ENCODE measurements at regions not wholly inside any gene's neighbourhood (a gene's known extent, or its start where the extent isn't known, plus 50 kb on each side); places are given as distances from the start of the nearest gene placed in this dataset.

DNA sequence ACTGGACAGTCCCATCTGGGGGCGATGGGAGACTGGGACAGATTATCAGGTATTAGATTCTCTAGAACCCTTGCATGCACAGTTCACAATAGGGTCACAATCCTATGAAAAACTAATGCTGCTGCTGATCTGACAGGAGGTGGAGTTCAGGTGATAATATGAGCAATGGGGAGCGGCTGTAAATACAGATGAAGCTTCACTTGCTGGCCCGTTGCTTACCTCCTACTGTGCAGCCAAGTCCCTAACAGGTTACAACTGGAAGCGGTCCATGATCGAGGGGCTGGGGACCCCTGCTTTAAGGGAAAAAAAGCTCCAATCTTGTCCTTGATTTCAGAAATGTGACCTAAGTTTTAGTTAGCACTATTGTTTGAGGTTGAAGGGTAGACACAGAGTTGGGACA is 175.2 kb downstream of the ZNF330 start:
- Histone ChIP-seq H3K27ac (no peak overlapping the region), H3K4me1 (no peaks in the 10 kb centered on the region), H3K27me3 (no peaks in the 10 kb centered on the region), H3K9me3 (no peaks in the 10 kb centered on the region), H3K4me3 (no peak overlapping the region), H3K36me3 (no peaks in the 10 kb centered on the region)
- TF ChIP-seq POLR2A (IDR thresholded peaks at IDR 0.05), result no peak
- TF ChIP-seq, protein P1, sequence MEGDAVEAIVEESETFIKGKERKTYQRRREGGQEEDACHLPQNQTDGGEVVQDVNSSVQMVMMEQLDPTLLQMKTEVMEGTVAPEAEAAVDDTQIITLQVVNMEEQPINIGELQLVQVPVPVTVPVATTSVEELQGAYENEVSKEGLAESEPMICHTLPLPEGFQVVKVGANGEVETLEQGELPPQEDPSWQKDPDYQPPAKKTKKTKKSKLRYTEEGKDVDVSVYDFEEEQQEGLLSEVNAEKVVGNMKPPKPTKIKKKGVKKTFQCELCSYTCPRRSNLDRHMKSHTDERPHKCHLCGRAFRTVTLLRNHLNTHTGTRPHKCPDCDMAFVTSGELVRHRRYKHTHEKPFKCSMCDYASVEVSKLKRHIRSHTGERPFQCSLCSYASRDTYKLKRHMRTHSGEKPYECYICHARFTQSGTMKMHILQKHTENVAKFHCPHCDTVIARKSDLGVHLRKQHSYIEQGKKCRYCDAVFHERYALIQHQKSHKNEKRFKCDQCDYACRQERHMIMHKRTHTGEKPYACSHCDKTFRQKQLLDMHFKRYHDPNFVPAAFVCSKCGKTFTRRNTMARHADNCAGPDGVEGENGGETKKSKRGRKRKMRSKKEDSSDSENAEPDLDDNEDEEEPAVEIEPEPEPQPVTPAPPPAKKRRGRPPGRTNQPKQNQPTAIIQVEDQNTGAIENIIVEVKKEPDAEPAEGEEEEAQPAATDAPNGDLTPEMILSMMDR (IDR thresholded peaks at IDR 0.05), result no peak
- no peak for TF ChIP-seq EP300 (IDR thresholded peaks at IDR 0.05)
- 92 to 95% methylated on average over 5 of the region's 5 CpGs for WGBS, 2 donors
- no peak for DNase-seq (ENCODE audit: low spot score in 2 of 2)

DNA sequence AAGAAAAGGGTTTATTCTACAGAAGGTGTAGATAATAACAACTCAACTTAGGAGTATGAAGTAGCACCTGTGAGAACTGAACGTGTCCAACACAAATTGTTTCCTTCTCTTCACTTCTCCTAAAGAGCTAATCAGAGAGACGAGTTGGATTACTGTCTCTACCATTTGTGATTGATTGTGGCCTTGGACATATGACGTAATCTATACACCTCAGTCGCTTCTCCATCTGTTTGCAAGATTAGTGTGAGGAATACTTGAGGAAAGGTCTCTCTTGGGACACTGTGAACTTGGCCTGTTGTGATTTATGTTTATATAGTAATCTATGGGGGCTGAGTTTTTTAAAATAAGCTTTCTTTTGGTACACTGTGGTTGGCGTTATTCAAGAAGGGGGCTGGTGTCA is 182.0 kb downstream of the ZNF330 start:
- H3K4me1 ChIP-seq, result no peaks in the 10 kb centered on the region
- 87 to 88% methylated on average over 5 of the region's 5 CpGs for WGBS, 2 donors
- no peaks in the 10 kb centered on the region for H3K27me3 ChIP-seq
- no peaks in the 10 kb centered on the region for H3K9me3 ChIP-seq
- H3K27ac ChIP-seq, result no peak overlapping the region
- TF ChIP-seq EP300 (IDR thresholded peaks at IDR 0.05) (no peak), POLR2A (IDR thresholded peaks at IDR 0.05) (no peak)
- TF ChIP-seq, protein P1 (IDR thresholded peaks at IDR 0.05), result no peak
- DNase-seq (ENCODE audit: low spot score in 2 of 2), result no peak
- no peak overlapping the region for H3K4me3 ChIP-seq
- H3K36me3 ChIP-seq, result no peaks in the 10 kb centered on the region

DNA sequence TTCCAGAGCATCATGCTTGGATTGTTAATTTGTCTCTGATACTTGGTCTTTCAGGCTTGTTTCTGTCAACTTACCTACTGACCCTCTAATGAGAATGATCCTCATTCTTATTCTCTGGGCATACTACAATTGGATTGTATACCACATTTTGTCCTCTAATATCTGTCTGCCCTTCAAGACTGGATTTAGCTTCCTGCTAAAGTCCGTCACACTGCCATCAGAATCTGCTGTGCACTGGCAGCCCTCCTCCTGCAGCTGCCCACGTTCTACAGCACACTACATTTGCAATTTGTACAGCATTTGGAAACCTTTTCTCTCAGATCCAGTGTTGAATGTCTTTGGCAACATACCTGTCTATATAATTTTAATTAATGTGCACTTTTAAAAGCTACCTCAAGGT is 183.1 kb downstream of the ZNF330 start:
- TF ChIP-seq, protein P1 (IDR thresholded peaks at IDR 0.05), result no peak
- TF ChIP-seq POLR2A (IDR thresholded peaks at IDR 0.05) (no peak), EP300 (IDR thresholded peaks at IDR 0.05) (no peak)
- WGBS, 2 donors, result 73 to 74% methylated on average over 2 of the region's 2 CpGs

DNA sequence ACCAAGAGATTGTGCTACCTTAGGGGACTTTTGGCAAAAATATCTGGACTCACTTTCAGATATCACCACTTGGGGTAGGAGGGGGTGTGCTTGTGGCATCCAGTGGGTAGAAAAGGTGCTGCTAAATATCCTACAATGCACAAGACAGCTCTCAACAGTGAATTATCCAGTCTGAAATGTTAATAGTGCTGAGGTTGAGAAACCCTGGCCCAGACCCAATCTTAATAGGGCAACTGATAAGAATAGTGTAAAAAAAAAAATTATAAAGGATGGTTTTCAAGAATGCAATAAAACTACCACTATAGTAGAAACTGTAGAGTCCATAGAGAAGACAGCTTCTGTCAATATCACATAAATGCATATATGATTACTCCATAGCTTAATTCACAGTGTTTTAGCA is 185.5 kb downstream of the ZNF330 start:
- H3K27ac ChIP-seq, result no peak overlapping the region
- no peaks in the 10 kb centered on the region for H3K9me3 ChIP-seq
- no peaks in the 10 kb centered on the region for H3K4me1 ChIP-seq
- TF ChIP-seq EP300 (IDR thresholded peaks at IDR 0.05) (no peak), POLR2A (IDR thresholded peaks at IDR 0.05) (no peak)
- TF ChIP-seq, protein P1 (IDR thresholded peaks at IDR 0.05), result no peak
- H3K4me3 ChIP-seq, result no peak overlapping the region
- no peaks in the 10 kb centered on the region for H3K36me3 ChIP-seq
- no peak for DNase-seq (ENCODE audit: low spot score in 2 of 2)
- no peaks in the 10 kb centered on the region for H3K27me3 ChIP-seq

More for the DNA sequence above, 183.1 kb downstream of the ZNF330 start:
- Histone ChIP-seq H3K27me3 (no peaks in the 10 kb centered on the region), H3K9me3 (no peaks in the 10 kb centered on the region), H3K36me3 (no peaks in the 10 kb centered on the region), H3K4me1 (no peaks in the 10 kb centered on the region), H3K27ac (no peak overlapping the region), H3K4me3 (no peak overlapping the region)
- no peak for DNase-seq (ENCODE audit: low spot score in 2 of 2)

DNA sequence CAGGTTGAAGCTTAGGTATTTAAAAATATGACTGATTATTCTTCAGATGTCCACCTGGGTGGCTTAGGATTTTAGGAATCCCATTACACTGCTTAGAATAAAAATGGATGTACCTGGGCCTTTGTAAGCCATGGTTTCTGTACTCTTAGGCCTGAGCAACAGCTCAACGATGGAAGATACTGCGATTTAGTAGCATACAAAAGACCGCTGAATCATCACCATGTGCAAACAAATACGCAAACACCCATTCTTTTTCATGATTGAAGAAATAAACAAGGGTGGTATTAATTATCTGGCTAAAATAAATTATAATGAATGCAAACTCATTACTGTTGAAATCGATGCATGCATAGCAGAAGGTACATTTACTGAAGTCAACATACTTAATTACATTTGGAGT is 188.9 kb downstream of the ZNF330 start:
- 95 to 97% methylated on average over 5 of the region's 5 CpGs for WGBS, 2 donors
- Histone ChIP-seq H3K9me3 (no peaks in the 10 kb centered on the region), H3K36me3 (no peaks in the 10 kb centered on the region), H3K27ac (no peak overlapping the region), H3K27me3 (no peaks in the 10 kb centered on the region), H3K4me3 (no peak overlapping the region), H3K4me1 (no peaks in the 10 kb centered on the region)
- no peak for DNase-seq (ENCODE audit: low spot score in 2 of 2)
- TF ChIP-seq POLR2A (IDR thresholded peaks at IDR 0.05), result no peak
- TF ChIP-seq, protein P1 (IDR thresholded peaks at IDR 0.05), result no peak
- TF ChIP-seq EP300 (IDR thresholded peaks at IDR 0.05), result no peak

All from tibial nerve (tissue), 4 donors.